HFF-Myc (cell line): ENCODE measurements at regions not wholly inside any gene's neighbourhood (a gene's known extent, or its start where the extent isn't known, plus 50 kb on each side); places are given as distances from the start of the nearest gene placed in this dataset.

ENCODE experiments used
- DNase-seq: peaks from one replicate; pipeline ENCODE4 v3.0.0-alpha.2; 2011; ENCODE audit warnings: low read depth; ENCODE audit errors: extremely low read depth
- H3K4me3 ChIP-seq: replicated peaks from 2 replicates; pipeline ENCODE4 v1.5.1; 2011; ENCODE audit warnings: low read depth, mild to moderate bottlenecking, control low read depth, low read length
- TF ChIP-seq, protein P1 (sequence below): IDR thresholded peaks from 2 replicates; pipeline ENCODE4 v1.5.1; 2012; ENCODE audit warnings: mild to moderate bottlenecking, low read depth, low read length, control low read depth; ENCODE audit errors: missing control alignments

- no peak for DNase-seq
- H3K4me3 ChIP-seq = no peak overlapping the region
- TF ChIP-seq, protein P1, sequence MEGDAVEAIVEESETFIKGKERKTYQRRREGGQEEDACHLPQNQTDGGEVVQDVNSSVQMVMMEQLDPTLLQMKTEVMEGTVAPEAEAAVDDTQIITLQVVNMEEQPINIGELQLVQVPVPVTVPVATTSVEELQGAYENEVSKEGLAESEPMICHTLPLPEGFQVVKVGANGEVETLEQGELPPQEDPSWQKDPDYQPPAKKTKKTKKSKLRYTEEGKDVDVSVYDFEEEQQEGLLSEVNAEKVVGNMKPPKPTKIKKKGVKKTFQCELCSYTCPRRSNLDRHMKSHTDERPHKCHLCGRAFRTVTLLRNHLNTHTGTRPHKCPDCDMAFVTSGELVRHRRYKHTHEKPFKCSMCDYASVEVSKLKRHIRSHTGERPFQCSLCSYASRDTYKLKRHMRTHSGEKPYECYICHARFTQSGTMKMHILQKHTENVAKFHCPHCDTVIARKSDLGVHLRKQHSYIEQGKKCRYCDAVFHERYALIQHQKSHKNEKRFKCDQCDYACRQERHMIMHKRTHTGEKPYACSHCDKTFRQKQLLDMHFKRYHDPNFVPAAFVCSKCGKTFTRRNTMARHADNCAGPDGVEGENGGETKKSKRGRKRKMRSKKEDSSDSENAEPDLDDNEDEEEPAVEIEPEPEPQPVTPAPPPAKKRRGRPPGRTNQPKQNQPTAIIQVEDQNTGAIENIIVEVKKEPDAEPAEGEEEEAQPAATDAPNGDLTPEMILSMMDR = no peak
Measured at GRCh38 chr6:139648430-139649000, 274.1 kb upstream of the CITED2 start.

- TF ChIP-seq, protein P1 = no peak
- no peak overlapping the region for H3K4me3 ChIP-seq
- DNase-seq = no peak
Measured at GRCh38 chr6:139647841-139648240, 273.4 kb upstream of the CITED2 start.

- DNase-seq = no peak
- H3K4me3 ChIP-seq = no peak overlapping the region
Measured at GRCh38 chr6:139647016-139647415, 272.6 kb upstream of the CITED2 start.

GRCh38 chr6:139644821-139645220 is 270.4 kb upstream of the CITED2 start:
- peak; percentile 32 for DNase-seq
- TF ChIP-seq, protein P1 = no peak

More at GRCh38 chr6:139647016-139647415, 272.6 kb upstream of the CITED2 start:
- TF ChIP-seq, protein P1 = no peak

DNA sequence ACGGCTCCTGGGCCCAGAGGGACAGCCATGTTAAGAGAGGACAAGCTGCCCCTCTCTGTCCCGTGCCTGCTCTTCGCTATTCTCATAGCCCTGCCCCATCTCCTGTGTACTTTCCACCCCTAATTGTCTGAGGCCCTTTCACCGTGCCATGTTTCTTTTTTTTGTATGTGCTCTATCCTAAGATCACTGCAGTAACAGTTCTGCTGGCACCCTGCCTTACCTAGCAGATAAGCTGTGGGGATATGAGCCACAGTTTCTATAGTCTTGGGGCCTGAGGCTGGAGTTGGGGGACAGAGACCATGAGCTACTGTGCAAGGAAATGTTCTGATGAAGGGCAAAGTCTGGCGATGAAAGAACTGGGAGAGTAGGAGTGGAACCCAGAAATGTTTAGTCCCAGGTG is 269.5 kb upstream of the CITED2 start:
- TF ChIP-seq, protein P1 = no peak
- no peak for DNase-seq
- no peak overlapping the region for H3K4me3 ChIP-seq

More at GRCh38 chr6:139644821-139645220, 270.4 kb upstream of the CITED2 start:
- no peak overlapping the region for H3K4me3 ChIP-seq

DNA sequence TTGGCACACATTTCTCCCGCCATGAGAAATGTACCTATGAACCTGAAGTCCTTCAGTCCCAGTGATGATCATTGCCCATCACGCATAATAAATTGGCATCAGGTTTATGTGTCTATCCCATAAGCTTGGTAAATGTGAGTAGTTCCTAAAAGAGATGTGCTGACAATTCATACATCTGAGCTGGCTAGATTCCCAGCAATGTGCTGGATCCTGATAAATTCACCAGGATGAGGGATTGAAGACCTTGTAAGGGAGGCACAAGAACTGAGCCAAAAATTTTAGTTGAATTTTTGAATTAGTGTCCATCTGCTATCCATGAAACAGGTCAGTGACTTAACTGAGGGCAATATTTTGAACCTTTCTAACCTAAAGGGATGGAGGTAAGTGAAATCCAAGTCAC is 267.9 kb upstream of the CITED2 start:
- no peak for DNase-seq
- H3K4me3 ChIP-seq = no peak overlapping the region
- TF ChIP-seq, protein P1 = no peak

DNA sequence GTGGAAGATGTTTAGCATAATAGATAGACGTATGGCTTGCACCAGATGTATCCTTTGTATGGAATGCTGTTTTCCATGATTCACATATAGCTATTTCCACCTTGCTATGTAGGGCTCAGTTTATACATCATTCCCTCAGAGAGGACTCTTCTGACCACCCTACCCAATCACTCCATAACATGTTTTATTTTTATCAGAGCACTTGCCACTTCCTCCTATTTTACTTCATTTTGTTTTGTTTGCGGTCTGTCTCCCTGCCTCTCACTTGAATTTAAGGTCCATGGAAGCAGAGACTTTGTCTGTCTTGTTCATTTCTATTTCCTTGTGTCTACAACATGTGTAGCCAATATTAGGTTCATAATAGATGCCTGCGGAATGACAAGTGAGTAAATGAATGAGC is 266.9 kb upstream of the CITED2 start:
- DNase-seq = no peak
- TF ChIP-seq, protein P1 = no peak
- H3K4me3 ChIP-seq = no peak overlapping the region
